ENCODE measurements at regions not wholly inside any gene's neighbourhood (a gene's known extent, or its start where the extent isn't known, plus 50 kb on each side); places are given as distances from the start of the nearest gene placed in this dataset.

DNA sequence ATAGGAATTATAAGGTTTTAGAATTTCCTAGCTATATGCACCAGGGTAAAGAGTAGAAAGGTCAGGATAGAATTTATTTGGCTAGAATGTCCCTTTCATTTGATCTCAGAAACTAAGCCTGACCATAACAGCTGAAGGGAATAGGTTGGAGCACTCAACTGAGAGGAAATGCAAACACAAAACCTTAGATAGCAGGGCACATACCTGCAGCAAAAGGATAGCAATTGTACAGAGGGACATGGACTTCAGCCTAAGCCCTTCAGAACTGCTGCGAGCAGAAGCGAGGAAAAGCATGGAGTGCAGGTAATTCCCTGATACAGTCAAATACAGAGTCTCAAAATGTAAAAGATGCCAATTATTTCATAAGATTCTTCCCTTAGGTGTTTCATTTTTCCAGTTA lies 211.0 kb upstream of the DDI1 start:
- Histone ChIP-seq H3K4me3 (replicated peaks in 1 of 3; ENCODE audit: insufficient read depth in 1 of 3, low read depth in 1 of 3, low read length in 3 of 3) (no peak overlapping the region), H4K20me1 (replicated peaks; ENCODE audit: control insufficient read depth, extremely low read depth, insufficient read depth, low read length) (no peaks in the 10 kb centered on the region), H3K9me3 (replicated peaks; ENCODE audit: control insufficient read depth, insufficient read depth, low read length) (no peaks in the 10 kb centered on the region), H3K27me3 (ENCODE audit: control insufficient read depth in 2 of 2, insufficient read depth in 2 of 2, low read length in 2 of 2) (no peaks in the 10 kb centered on the region), H3K79me2 (ENCODE audit: control insufficient read depth, insufficient read depth, low read length) (no peaks in the 10 kb centered on the region), H3K9me1 (replicated peaks; ENCODE audit: control insufficient read depth, extremely low read depth, insufficient read depth, low read length) (no peaks in the 10 kb centered on the region), H2AFZ (ENCODE audit: low read depth, low read length) (no peak overlapping the region), H3K36me3 (ENCODE audit: control insufficient read depth in 2 of 2, extremely low read depth in 1 of 2, insufficient read depth in 2 of 2, low read length in 2 of 2) (no peaks in the 10 kb centered on the region), H3K27ac (ENCODE audit: insufficient read depth, low read depth, low read length) (no peak overlapping the region), H3K9ac (replicated peaks; ENCODE audit: extremely low read depth, insufficient read depth, low read length) (no peak overlapping the region), H3K4me2 (ENCODE audit: insufficient read depth, low read length) (no peak overlapping the region), H3K4me1 (ENCODE audit: control insufficient read depth, extremely low read depth, insufficient read depth, low read length) (no peaks in the 10 kb centered on the region)
- FAIRE-seq (no peak), DNase-seq (ENCODE audit: low read depth, low spot score) (no peak)
- ChIA-PET CTCF (interaction anchor here (1.3 kb wide), 1 partner anchor 15 kb away, joined by 4 read pairs; no protein-coding TSS in a partner anchor), POLR2A (no interaction called here)
- TF ChIP-seq MAX (IDR thresholded peaks at IDR 0.05; ENCODE audit: insufficient read depth, insufficient read length) (no peak), POLR2A (IDR thresholded peaks at IDR 0.05; ENCODE audit: low read depth, low read length) (no peak), MYC (IDR thresholded peaks at IDR 0.05; ENCODE audit: low read depth, low read length) (no peak), POLR2AphosphoS5 (IDR thresholded peaks at IDR 0.05; ENCODE audit: insufficient read depth, low read depth, low read length) (no peak), JUN (IDR thresholded peaks at IDR 0.05; ENCODE audit: borderline replicate concordance, insufficient read depth, insufficient read length, low read depth) (no peak), GATA2 (IDR thresholded peaks at IDR 0.05; ENCODE audit: insufficient read depth, insufficient read length, low read depth, low read length) (no peak), EZH2 (IDR thresholded peaks at IDR 0.05; ENCODE audit: borderline replicate concordance, low read depth, low read length, severe bottlenecking) (no peak), FOS (IDR thresholded peaks at IDR 0.05; ENCODE audit: borderline replicate concordance, insufficient read depth, low read length) (no peak)
- TF ChIP-seq, protein P1, sequence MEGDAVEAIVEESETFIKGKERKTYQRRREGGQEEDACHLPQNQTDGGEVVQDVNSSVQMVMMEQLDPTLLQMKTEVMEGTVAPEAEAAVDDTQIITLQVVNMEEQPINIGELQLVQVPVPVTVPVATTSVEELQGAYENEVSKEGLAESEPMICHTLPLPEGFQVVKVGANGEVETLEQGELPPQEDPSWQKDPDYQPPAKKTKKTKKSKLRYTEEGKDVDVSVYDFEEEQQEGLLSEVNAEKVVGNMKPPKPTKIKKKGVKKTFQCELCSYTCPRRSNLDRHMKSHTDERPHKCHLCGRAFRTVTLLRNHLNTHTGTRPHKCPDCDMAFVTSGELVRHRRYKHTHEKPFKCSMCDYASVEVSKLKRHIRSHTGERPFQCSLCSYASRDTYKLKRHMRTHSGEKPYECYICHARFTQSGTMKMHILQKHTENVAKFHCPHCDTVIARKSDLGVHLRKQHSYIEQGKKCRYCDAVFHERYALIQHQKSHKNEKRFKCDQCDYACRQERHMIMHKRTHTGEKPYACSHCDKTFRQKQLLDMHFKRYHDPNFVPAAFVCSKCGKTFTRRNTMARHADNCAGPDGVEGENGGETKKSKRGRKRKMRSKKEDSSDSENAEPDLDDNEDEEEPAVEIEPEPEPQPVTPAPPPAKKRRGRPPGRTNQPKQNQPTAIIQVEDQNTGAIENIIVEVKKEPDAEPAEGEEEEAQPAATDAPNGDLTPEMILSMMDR (IDR thresholded peaks at IDR 0.05; ENCODE audit: extremely low read depth in 1 of 2, insufficient read depth in 1 of 2, low read depth in 1 of 2, low read length in 2 of 2) = no peak
- no TSS peak for BruUV-seq (replicated peaks)
- intact Hi-C loops (cut with micrococcal nuclease) (no loop called here), dilution Hi-C loops (cut with MboI; ENCODE audit: extremely low pct_ligation_motif_present, low sequenced_read_pairs) (no loop called here)
